Neuron (in vitro differentiated cells): ENCODE measurements at regions not wholly inside any gene's neighbourhood (a gene's known extent, or its start where the extent isn't known, plus 50 kb on each side); places are given as distances from the start of the nearest gene placed in this dataset.

Experiments
- H2AFZ ChIP-seq: one replicate; pipeline ENCODE4 v1.6.1; 2013; ENCODE audit warnings: low read depth, mild to moderate bottlenecking, inconsistent platforms, low read length, moderate library complexity
- H3K27me3 ChIP-seq: one replicate; pipeline ENCODE4 v1.6.1; 2013; ENCODE audit warnings: low read length; ENCODE audit not compliant: insufficient read depth
- H3K36me3 ChIP-seq: one replicate; pipeline ENCODE4 v1.6.1; 2013; ENCODE audit warnings: low read length; ENCODE audit not compliant: insufficient read depth
- H3K4me1 ChIP-seq: one replicate; pipeline ENCODE4 v1.6.1; 2013; ENCODE audit warnings: low read length; ENCODE audit not compliant: insufficient read depth
- H3K4me3 ChIP-seq: 2 replicates; pipeline ENCODE4 v1.5.1; 2013; ENCODE audit warnings: mild to moderate bottlenecking, low read length, moderate library complexity
- H3K9me3 ChIP-seq: one replicate; pipeline ENCODE4 v1.6.1; 2013; ENCODE audit warnings: low read length

GRCh38 chr12:19572920-19573558, 133.7 kb downstream of the AEBP2 start:
- Histone ChIP-seq H2AFZ (no peak overlapping the region), H3K27me3 (no peaks in the 10 kb centered on the region), H3K36me3 (no peaks in the 10 kb centered on the region), H3K4me3 (no peak overlapping the region), H3K4me1 (no peaks in the 10 kb centered on the region), H3K9me3 (no peaks in the 10 kb centered on the region)

DNA sequence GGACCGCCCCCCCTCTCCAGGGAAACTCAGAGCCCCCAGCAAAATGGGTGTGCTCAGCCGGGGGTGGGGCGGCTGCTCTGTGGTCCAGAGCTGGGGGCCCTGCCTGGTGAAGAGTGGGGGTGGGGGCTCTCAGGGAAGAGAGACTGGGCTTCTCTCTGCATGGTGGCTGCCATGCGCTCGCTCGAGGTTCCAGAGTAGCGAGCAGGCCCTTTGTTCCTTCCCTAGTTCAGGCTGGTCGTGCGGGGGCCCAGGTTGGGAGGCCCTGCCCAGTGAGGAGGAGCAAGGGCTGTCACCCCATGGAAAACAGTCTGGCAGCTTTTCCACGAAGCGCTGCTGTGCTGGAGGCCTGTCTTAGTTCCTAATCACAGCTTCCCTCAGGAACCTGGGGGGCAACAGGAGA, 134.6 kb downstream of the AEBP2 start:
- H2AFZ ChIP-seq: no peak overlapping the region
- H3K4me1 ChIP-seq: no peaks in the 10 kb centered on the region
- H3K9me3 ChIP-seq: no peaks in the 10 kb centered on the region
- no peak overlapping the region for H3K4me3 ChIP-seq
- H3K27me3 ChIP-seq: no peaks in the 10 kb centered on the region
- H3K36me3 ChIP-seq: no peaks in the 10 kb centered on the region

DNA sequence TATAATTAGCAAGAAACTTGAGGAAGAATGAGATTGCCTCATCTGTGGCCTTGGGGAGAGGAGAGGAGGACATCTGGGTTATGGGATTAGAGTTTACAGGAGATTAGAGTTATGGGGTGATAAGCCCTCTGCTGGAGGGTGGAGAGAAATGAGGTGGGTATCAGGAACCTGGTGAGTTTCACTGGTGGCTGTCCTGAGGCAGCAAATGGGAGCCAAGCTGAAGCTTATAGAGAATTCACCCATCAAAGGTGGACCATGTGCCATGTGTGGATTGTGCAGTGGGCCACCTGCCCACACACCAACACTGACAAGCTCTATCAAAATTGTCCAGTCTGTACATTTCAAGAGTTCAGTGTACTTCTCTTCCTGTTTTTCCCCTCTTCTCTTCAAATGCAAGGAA, 135.3 kb downstream of the AEBP2 start:
- no peak overlapping the region for H2AFZ ChIP-seq
- H3K27me3 ChIP-seq: no peaks in the 10 kb centered on the region
- no peaks in the 10 kb centered on the region for H3K36me3 ChIP-seq
- no peaks in the 10 kb centered on the region for H3K9me3 ChIP-seq
- H3K4me1 ChIP-seq: no peaks in the 10 kb centered on the region
- H3K4me3 ChIP-seq: no peak overlapping the region

DNA sequence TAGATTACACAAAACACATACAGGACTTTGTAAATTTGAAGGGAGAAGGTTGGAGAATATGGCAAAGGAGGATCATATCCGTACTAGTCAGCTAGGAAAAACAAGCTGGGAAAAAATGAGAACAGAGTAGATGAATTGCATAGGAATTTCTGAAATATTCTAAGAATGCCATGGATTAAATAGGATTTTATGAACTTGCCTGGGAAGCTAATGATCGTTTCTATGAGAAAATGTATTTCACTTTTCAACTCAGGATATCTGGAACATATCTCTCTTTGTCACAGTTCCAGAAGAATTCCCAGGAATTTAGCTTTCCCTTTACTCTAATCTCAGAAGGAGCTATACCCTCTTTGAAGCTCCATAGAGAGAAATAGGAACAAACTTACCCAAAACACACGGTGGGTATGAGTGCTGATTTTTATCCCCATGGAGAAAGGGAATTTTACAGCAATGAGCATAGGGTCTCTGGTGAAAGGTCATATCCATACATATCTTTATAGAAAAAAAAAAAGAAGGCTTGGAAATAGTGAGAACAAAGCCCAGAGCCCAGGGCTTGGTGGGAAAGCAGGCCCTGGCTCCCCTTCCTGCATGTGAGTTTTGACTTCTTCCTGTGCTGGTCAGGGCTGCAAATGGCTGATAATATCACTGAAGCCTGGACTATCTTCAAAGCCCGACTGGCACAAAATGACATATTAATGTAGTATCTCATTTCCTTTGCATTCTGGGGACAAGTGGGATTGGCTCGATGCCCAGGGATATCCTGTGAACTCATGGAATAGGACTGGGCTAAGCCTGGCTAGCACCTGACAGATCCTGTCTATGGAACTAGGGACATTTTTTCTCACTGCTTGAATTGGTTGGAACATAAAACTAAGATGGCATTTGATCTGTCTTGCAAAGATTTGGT, 136.3 kb downstream of the AEBP2 start:
- Histone ChIP-seq H3K27me3 (no peaks in the 10 kb centered on the region), H2AFZ (no peak overlapping the region), H3K9me3 (no peaks in the 10 kb centered on the region), H3K4me1 (no peaks in the 10 kb centered on the region), H3K36me3 (no peaks in the 10 kb centered on the region), H3K4me3 (no peak overlapping the region)

DNA sequence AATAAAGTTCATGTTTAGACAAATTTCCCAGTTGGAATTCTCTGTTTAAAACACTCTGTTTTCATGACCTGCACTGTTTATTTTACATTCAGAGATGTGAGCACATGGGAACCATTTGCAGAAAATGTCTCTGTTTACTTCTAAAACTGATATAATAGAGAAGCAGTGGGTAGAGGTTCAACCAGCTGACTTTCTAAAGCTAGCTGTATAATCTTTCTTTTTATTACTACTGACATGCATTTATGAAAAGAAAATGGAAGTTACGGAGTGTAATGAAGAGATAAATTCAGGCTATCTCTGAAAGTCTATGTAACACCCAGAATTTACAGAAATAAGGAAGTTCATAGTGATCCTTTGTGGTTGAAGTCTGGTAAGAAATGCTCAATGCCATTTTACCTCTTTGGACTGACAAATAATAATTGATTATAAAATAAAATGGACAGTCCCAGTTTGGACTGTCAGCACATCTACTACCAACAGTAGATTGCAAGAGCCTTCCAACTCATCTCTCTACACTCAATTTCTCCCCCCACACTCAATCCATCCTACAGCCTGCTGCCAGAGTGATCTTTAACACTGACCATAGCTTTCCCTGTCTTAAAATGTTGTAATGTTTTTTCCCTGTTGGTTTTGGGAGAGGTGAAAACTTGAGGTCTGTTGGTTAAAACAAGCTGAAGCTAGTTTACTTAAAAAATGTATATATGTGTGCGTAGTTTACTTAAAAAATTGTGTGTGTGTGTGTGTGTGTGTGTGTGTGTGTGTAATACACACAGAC, 137.4 kb downstream of the AEBP2 start:
- no peak overlapping the region for H2AFZ ChIP-seq
- no peaks in the 10 kb centered on the region for H3K27me3 ChIP-seq
- no peaks in the 10 kb centered on the region for H3K36me3 ChIP-seq
- no peaks in the 10 kb centered on the region for H3K9me3 ChIP-seq
- H3K4me1 ChIP-seq: no peaks in the 10 kb centered on the region
- no peak overlapping the region for H3K4me3 ChIP-seq

GRCh38 chr12:19577281-19577530, 137.9 kb downstream of the AEBP2 start:
- Histone ChIP-seq H3K9me3 (no peaks in the 10 kb centered on the region), H2AFZ (no peak overlapping the region), H3K27me3 (no peaks in the 10 kb centered on the region), H3K4me1 (no peaks in the 10 kb centered on the region), H3K36me3 (no peaks in the 10 kb centered on the region), H3K4me3 (no peak overlapping the region)

DNA sequence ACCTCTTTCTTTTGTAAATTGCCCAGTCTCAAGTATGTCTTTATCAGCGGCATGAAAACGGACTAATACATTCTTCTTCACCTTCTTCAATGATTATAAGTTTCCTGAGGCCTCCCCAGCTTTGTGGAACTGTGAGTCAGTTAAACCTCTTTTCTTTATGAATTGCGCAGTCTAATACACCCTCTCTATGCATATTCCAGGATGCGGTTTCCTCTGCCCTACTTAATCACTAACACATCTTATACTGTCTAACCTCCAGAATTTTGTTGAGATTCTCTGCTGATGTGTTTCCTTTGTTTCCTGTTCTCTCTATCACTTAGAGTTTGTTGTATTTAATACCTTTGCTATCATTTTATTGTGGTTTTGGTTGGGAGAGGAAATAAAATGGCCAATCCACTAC, 145.4 kb downstream of the AEBP2 start:
- Histone ChIP-seq H3K36me3 (no peaks in the 10 kb centered on the region), H3K27me3 (no peaks in the 10 kb centered on the region), H3K9me3 (peaks cover 11% of the 10 kb centered on the region), H3K4me3 (no peak overlapping the region), H2AFZ (no peak overlapping the region), H3K4me1 (no peaks in the 10 kb centered on the region)

GRCh38 chr12:19588951-19589350, 149.7 kb downstream of the AEBP2 start:
- Histone ChIP-seq H2AFZ (no peak overlapping the region), H3K4me3 (no peak overlapping the region), H3K4me1 (no peaks in the 10 kb centered on the region), H3K9me3 (peaks cover 2% of the 10 kb centered on the region), H3K36me3 (no peaks in the 10 kb centered on the region), H3K27me3 (no peaks in the 10 kb centered on the region)

DNA sequence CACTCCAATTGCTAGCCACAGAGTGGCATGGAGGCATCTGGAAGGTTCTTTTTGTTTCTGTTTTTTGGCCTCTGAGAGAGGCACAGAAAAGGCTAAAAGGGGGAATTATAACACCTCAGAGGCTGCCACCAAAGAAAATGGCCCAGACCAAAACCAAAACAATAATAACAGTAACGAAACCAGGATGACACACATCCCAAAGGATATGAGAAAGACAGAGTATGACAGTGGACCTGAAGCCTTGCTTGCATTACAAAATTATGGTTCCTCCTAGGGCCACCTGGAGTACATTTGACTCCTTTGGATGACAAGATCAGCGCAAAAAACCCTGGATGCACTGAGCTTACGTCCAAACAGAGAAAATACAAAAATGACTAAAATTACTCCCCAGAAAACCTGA, 152.7 kb downstream of the AEBP2 start:
- Histone ChIP-seq H3K4me1 (no peaks in the 10 kb centered on the region), H3K4me3 (no peak overlapping the region), H3K27me3 (no peaks in the 10 kb centered on the region), H2AFZ (no peak overlapping the region), H3K9me3 (no peaks in the 10 kb centered on the region), H3K36me3 (no peaks in the 10 kb centered on the region)

GRCh38 chr12:19596434-19597166, 157.3 kb downstream of the AEBP2 start:
- Histone ChIP-seq H2AFZ (no peak overlapping the region), H3K4me1 (no peaks in the 10 kb centered on the region), H3K4me3 (no peak overlapping the region), H3K9me3 (no peaks in the 10 kb centered on the region), H3K36me3 (no peaks in the 10 kb centered on the region), H3K27me3 (no peaks in the 10 kb centered on the region)

- no peak overlapping the region for H2AFZ ChIP-seq
- no peaks in the 10 kb centered on the region for H3K27me3 ChIP-seq
- no peak overlapping the region for H3K4me3 ChIP-seq
- no peaks in the 10 kb centered on the region for H3K9me3 ChIP-seq
- no peaks in the 10 kb centered on the region for H3K4me1 ChIP-seq
- H3K36me3 ChIP-seq: no peaks in the 10 kb centered on the region
Measured at GRCh38 chr12:19597167-19598026, 158.1 kb downstream of the AEBP2 start.

- H3K4me1 ChIP-seq: no peaks in the 10 kb centered on the region
- peaks cover 1% of the 10 kb centered on the region for H3K9me3 ChIP-seq
- no peaks in the 10 kb centered on the region for H3K27me3 ChIP-seq
- no peak overlapping the region for H3K4me3 ChIP-seq
- no peaks in the 10 kb centered on the region for H3K36me3 ChIP-seq
- H2AFZ ChIP-seq: no peak overlapping the region
Measured at GRCh38 chr12:19605720-19606119, 166.4 kb downstream of the AEBP2 start.
